GM19043 (cell line): ENCODE measurements at regions not wholly inside any gene's neighbourhood (a gene's known extent, or its start where the extent isn't known, plus 50 kb on each side); places are given as distances from the start of the nearest gene placed in this dataset.
"Not testable (repeated sequence)": the region's sequence is repeated elsewhere in the genome, so short reads cannot be mapped to it uniquely, and the experiment has no call there.

Experiments used
- ATAC-seq: cut with Tn5 transposase; IDR thresholded peaks from one replicate; pipeline ENCODE4 v1.9.1; 2021; ENCODE audit warnings: low read depth; ENCODE audit not compliant: unreplicated experiment

GRCh38 chr10:124249196-124249595 lies 155.8 kb upstream of the CHST15 start:
- ATAC-seq: no peak

- no peak for ATAC-seq
Observed at GRCh38 chr10:124248056-124249045, 155.0 kb upstream of the CHST15 start.

- ATAC-seq: no peak
Observed at GRCh38 chr10:124245806-124246440, 152.5 kb upstream of the CHST15 start.

- ATAC-seq: no peak
Observed at GRCh38 chr10:124245191-124245590, 151.8 kb upstream of the CHST15 start.

- no peak for ATAC-seq
Observed at GRCh38 chr10:124244256-124244877, 151.0 kb upstream of the CHST15 start.

GRCh38 chr10:124243702-124244121 lies 150.3 kb upstream of the CHST15 start:
- no peak for ATAC-seq

- ATAC-seq: no peak
Observed at GRCh38 chr10:124242791-124243190, 149.4 kb upstream of the CHST15 start.

GRCh38 chr10:124242365-124242764 lies 149.0 kb upstream of the CHST15 start:
- no peak for ATAC-seq

GRCh38 chr10:124241510-124241909 lies 148.1 kb upstream of the CHST15 start:
- not testable (repeated sequence) for ATAC-seq

- ATAC-seq: no peak
Observed at GRCh38 chr10:124240839-124241291, 147.5 kb upstream of the CHST15 start.

- no peak for ATAC-seq
Observed at GRCh38 chr10:124239696-124240095, 146.3 kb upstream of the CHST15 start.

- ATAC-seq: no peak
Observed at GRCh38 chr10:124239134-124239533, 145.7 kb upstream of the CHST15 start.

GRCh38 chr10:124238367-124238766 lies 145.0 kb upstream of the CHST15 start:
- no peak for ATAC-seq

- ATAC-seq: no peak
Observed at GRCh38 chr10:124237282-124237961, 144.0 kb upstream of the CHST15 start.

GRCh38 chr10:124236816-124237215 lies 143.4 kb upstream of the CHST15 start:
- ATAC-seq: no peak

- ATAC-seq: no peak
Observed at GRCh38 chr10:124236136-124236535, 142.7 kb upstream of the CHST15 start.

- ATAC-seq: no peak
Observed at GRCh38 chr10:124235232-124235631, 141.8 kb upstream of the CHST15 start.

GRCh38 chr10:124233546-124234138 lies 140.2 kb upstream of the CHST15 start:
- no peak for ATAC-seq

- ATAC-seq: no peak
Observed at GRCh38 chr10:124232686-124233545, 139.5 kb upstream of the CHST15 start.
